ENCODE measurements at regions not wholly inside any gene's neighbourhood (a gene's known extent, or its start where the extent isn't known, plus 50 kb on each side); places are given as distances from the start of the nearest gene placed in this dataset.

- H3K9me3 ChIP-seq = no peaks in the 10 kb centered on the region
- no peaks in the 10 kb centered on the region for H3K79me2 ChIP-seq (ENCODE audit: insufficient read depth)
- no peak overlapping the region for H3K4me3 ChIP-seq (ENCODE audit: low read depth in 2 of 2, low read length in 1 of 2)
- no peaks in the 10 kb centered on the region for H3F3A ChIP-seq (replicated peaks; ENCODE audit: insufficient read depth)
- H3K27ac ChIP-seq (ENCODE audit: low read depth in 2 of 2, low read length in 1 of 2) = peak overlapping the region in 1 of 2 experiments; percentile 30; a peak in 2 of 4 replicates
- H3K4me2 ChIP-seq = no peak overlapping the region
- whole genome bisulfite sequencing (ENCODE audit: low lambda C conversion rate) = 29% methylated on average over 2 of the region's 2 CpGs
- no peak for DNase-seq
- no peak overlapping the region for H3K9ac ChIP-seq
- H3K4me1 ChIP-seq (ENCODE audit: control insufficient read depth in 1 of 2, insufficient read depth in 2 of 2, low read depth in 1 of 2, low read length in 1 of 2) = no peaks in the 10 kb centered on the region; a peak in 1 of 4 replicates
- no peaks in the 10 kb centered on the region for H3K27me3 ChIP-seq (ENCODE audit: insufficient read depth)
- CTCF ChIA-PET = no interaction called here
- no peaks in the 10 kb centered on the region for H4K20me1 ChIP-seq (ENCODE audit: insufficient read depth)
- POLR2A ChIA-PET = no interaction called here
- no peaks in the 10 kb centered on the region for H3K36me3 ChIP-seq (replicated peaks in 1 of 2; ENCODE audit: control insufficient read depth in 1 of 2, insufficient read depth in 2 of 2, low read length in 1 of 2)
- no peak overlapping the region; the same call in 1 of the 2 replicates for H2AFZ ChIP-seq (ENCODE audit: low read depth)
- no peak for TF ChIP-seq CHD2 (IDR thresholded peaks at IDR 0.05; ENCODE audit: low read length, partially characterized antibody)
- H3K9me2 ChIP-seq = no peaks in the 10 kb centered on the region
These were observed 514.0 kb upstream of the BTBD3 start for GRCh38 chr20:11403711-11404110.

GRCh38 chr20:11406877-11407276 lies 510.8 kb upstream of the BTBD3 start:
- Histone ChIP-seq H3K27me3 (ENCODE audit: insufficient read depth) (no peaks in the 10 kb centered on the region), H3K9me2 (no peaks in the 10 kb centered on the region), H3F3A (replicated peaks; ENCODE audit: insufficient read depth) (no peaks in the 10 kb centered on the region), H3K9me3 (no peaks in the 10 kb centered on the region), H3K4me1 (ENCODE audit: control insufficient read depth in 1 of 2, insufficient read depth in 2 of 2, low read depth in 1 of 2, low read length in 1 of 2) (no peaks in the 10 kb centered on the region; a peak in 1 of 4 replicates), H3K79me2 (ENCODE audit: insufficient read depth) (no peaks in the 10 kb centered on the region), H3K27ac (ENCODE audit: low read depth in 2 of 2, low read length in 1 of 2) (no peak overlapping the region), H3K4me3 (ENCODE audit: low read depth in 2 of 2, low read length in 1 of 2) (no peak overlapping the region), H2AFZ (ENCODE audit: low read depth) (no peak overlapping the region), H3K36me3 (replicated peaks in 1 of 2; ENCODE audit: control insufficient read depth in 1 of 2, insufficient read depth in 2 of 2, low read length in 1 of 2) (no peaks in the 10 kb centered on the region), H4K20me1 (ENCODE audit: insufficient read depth) (no peaks in the 10 kb centered on the region), H3K9ac (no peak overlapping the region), H3K4me2 (no peak overlapping the region)
- WGBS (ENCODE audit: low lambda C conversion rate) = 82% methylated on average over 6 of the region's 6 CpGs
- DNase-seq = no peak
- ChIA-PET CTCF (no interaction called here), POLR2A (no interaction called here)
- TF ChIP-seq NFIC (IDR thresholded peaks at IDR 0.05; ENCODE audit: borderline replicate concordance) (no peak), RAD21 (IDR thresholded peaks at IDR 0.05; ENCODE audit: low read length) (no peak), EP300 (IDR thresholded peaks at IDR 0.05; ENCODE audit: borderline replicate concordance in 1 of 2, low read depth in 1 of 2, low read length in 1 of 2) (no peak), REST (IDR thresholded peaks at IDR 0.05; ENCODE audit: low read depth, low read length) (no peak)

- no peak overlapping the region for H3K4me3 ChIP-seq (ENCODE audit: low read depth in 2 of 2, low read length in 1 of 2)
- H3K4me1 ChIP-seq (ENCODE audit: control insufficient read depth in 1 of 2, insufficient read depth in 2 of 2, low read depth in 1 of 2, low read length in 1 of 2) = no peaks in the 10 kb centered on the region
- H3K4me2 ChIP-seq = no peak overlapping the region
- no peak for DNase-seq
- H3K27ac ChIP-seq (ENCODE audit: low read depth in 2 of 2, low read length in 1 of 2) = no peak overlapping the region
- no peaks in the 10 kb centered on the region for H3K9me3 ChIP-seq
- TF ChIP-seq YY1 (IDR thresholded peaks at IDR 0.05; ENCODE audit: low read depth) (no peak), FOXJ3 (CRISPR knock-in tag; IDR thresholded peaks at IDR 0.05) (no peak), SIN3A (IDR thresholded peaks at IDR 0.05; ENCODE audit: borderline replicate concordance, low read depth, low read length) (no peak), FOXM1 (IDR thresholded peaks at IDR 0.05; ENCODE audit: low read depth) (no peak), RAD21 (IDR thresholded peaks at IDR 0.05; ENCODE audit: low read length) (no peak)
- TF ChIP-seq, protein P1, sequence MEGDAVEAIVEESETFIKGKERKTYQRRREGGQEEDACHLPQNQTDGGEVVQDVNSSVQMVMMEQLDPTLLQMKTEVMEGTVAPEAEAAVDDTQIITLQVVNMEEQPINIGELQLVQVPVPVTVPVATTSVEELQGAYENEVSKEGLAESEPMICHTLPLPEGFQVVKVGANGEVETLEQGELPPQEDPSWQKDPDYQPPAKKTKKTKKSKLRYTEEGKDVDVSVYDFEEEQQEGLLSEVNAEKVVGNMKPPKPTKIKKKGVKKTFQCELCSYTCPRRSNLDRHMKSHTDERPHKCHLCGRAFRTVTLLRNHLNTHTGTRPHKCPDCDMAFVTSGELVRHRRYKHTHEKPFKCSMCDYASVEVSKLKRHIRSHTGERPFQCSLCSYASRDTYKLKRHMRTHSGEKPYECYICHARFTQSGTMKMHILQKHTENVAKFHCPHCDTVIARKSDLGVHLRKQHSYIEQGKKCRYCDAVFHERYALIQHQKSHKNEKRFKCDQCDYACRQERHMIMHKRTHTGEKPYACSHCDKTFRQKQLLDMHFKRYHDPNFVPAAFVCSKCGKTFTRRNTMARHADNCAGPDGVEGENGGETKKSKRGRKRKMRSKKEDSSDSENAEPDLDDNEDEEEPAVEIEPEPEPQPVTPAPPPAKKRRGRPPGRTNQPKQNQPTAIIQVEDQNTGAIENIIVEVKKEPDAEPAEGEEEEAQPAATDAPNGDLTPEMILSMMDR (IDR thresholded peaks at IDR 0.05) = no peak
- TF ChIP-seq, protein P2, sequence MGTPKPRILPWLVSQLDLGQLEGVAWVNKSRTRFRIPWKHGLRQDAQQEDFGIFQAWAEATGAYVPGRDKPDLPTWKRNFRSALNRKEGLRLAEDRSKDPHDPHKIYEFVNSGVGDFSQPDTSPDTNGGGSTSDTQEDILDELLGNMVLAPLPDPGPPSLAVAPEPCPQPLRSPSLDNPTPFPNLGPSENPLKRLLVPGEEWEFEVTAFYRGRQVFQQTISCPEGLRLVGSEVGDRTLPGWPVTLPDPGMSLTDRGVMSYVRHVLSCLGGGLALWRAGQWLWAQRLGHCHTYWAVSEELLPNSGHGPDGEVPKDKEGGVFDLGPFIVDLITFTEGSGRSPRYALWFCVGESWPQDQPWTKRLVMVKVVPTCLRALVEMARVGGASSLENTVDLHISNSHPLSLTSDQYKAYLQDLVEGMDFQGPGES (IDR thresholded peaks at IDR 0.05; ENCODE audit: low read depth, low read length) = no peak
- H3K36me3 ChIP-seq (replicated peaks in 1 of 2; ENCODE audit: control insufficient read depth in 1 of 2, insufficient read depth in 2 of 2, low read length in 1 of 2) = no peaks in the 10 kb centered on the region
- H2AFZ ChIP-seq (ENCODE audit: low read depth) = no peak overlapping the region
- ChIA-PET POLR2A (no interaction called here), CTCF (interaction anchor here (0.8 kb wide), 1 partner anchor 136 kb away, joined by 3 read pairs; no protein-coding TSS in a partner anchor)
- H4K20me1 ChIP-seq (ENCODE audit: insufficient read depth) = no peaks in the 10 kb centered on the region
- H3K9me2 ChIP-seq = no peaks in the 10 kb centered on the region
- H3K9ac ChIP-seq = no peak overlapping the region
- H3K79me2 ChIP-seq (ENCODE audit: insufficient read depth) = no peaks in the 10 kb centered on the region
- no peaks in the 10 kb centered on the region for H3K27me3 ChIP-seq (ENCODE audit: insufficient read depth)
- no peaks in the 10 kb centered on the region for H3F3A ChIP-seq (replicated peaks; ENCODE audit: insufficient read depth)
These were observed 508.1 kb upstream of the BTBD3 start for GRCh38 chr20:11409561-11409960.
